ENCODE measurements at regions not wholly inside any gene's neighbourhood (a gene's known extent, or its start where the extent isn't known, plus 50 kb on each side); places are given as distances from the start of the nearest gene placed in this dataset.

GRCh38 chr4:110793890-110794554, 171.1 kb upstream of the PITX2 start:
- peaks cover 10% of the 10 kb centered on the region for H3K4me1 ChIP-seq (ENCODE audit: insufficient read depth, low read length)
- H2AFZ ChIP-seq (ENCODE audit: low read length) = no peak overlapping the region
- H3K27ac ChIP-seq (ENCODE audit: low read depth, low read length) = no peak overlapping the region
- no peaks in the 10 kb centered on the region for H3K79me2 ChIP-seq (ENCODE audit: insufficient read depth, low read length)
- H3K4me2 ChIP-seq (ENCODE audit: insufficient read depth, low read length) = no peak overlapping the region
- DNase-seq (ENCODE audit: insufficient read length, low spot score, missing footprints) = no peak
- H3K36me3 ChIP-seq (ENCODE audit: insufficient read depth, low read length) = no peaks in the 10 kb centered on the region
- no peaks in the 10 kb centered on the region for H4K20me1 ChIP-seq (ENCODE audit: insufficient read depth, low read length)
- no peak for TF ChIP-seq CTCF (IDR thresholded peaks at IDR 0.05; ENCODE audit: extremely low read depth, low read depth, low read length)
- no peaks in the 10 kb centered on the region for H3K9me3 ChIP-seq (ENCODE audit: low read depth, low read length)
- H3K27me3 ChIP-seq (ENCODE audit: insufficient read depth, low read length) = peaks cover 6% of the 10 kb centered on the region
- no peak overlapping the region for H3K4me3 ChIP-seq (ENCODE audit: insufficient read depth, low read length)

GRCh38 chr4:110795971-110796370, 173.1 kb upstream of the PITX2 start:
- Histone ChIP-seq H3K4me2 (ENCODE audit: insufficient read depth, low read length) (no peak overlapping the region), H3K4me1 (ENCODE audit: insufficient read depth, low read length) (peaks cover 10% of the 10 kb centered on the region), H4K20me1 (ENCODE audit: insufficient read depth, low read length) (no peaks in the 10 kb centered on the region), H3K27ac (ENCODE audit: low read depth, low read length) (no peak overlapping the region), H2AFZ (ENCODE audit: low read length) (no peak overlapping the region), H3K36me3 (ENCODE audit: insufficient read depth, low read length) (no peaks in the 10 kb centered on the region), H3K4me3 (ENCODE audit: insufficient read depth, low read length) (no peak overlapping the region), H3K9me3 (ENCODE audit: low read depth, low read length) (no peaks in the 10 kb centered on the region), H3K79me2 (ENCODE audit: insufficient read depth, low read length) (no peaks in the 10 kb centered on the region), H3K27me3 (ENCODE audit: insufficient read depth, low read length) (peaks cover 20% of the 10 kb centered on the region)
- no peak for DNase-seq (ENCODE audit: insufficient read length, low spot score, missing footprints)
- no peak for TF ChIP-seq CTCF (IDR thresholded peaks at IDR 0.05; ENCODE audit: extremely low read depth, low read depth, low read length)

GRCh38 chr4:110797486-110797885, 174.6 kb upstream of the PITX2 start:
- Histone ChIP-seq H3K27ac (ENCODE audit: low read depth, low read length) (no peak overlapping the region), H3K4me3 (ENCODE audit: insufficient read depth, low read length) (no peak overlapping the region), H2AFZ (ENCODE audit: low read length) (no peak overlapping the region), H3K36me3 (ENCODE audit: insufficient read depth, low read length) (no peaks in the 10 kb centered on the region), H3K9me3 (ENCODE audit: low read depth, low read length) (no peaks in the 10 kb centered on the region), H4K20me1 (ENCODE audit: insufficient read depth, low read length) (no peaks in the 10 kb centered on the region), H3K79me2 (ENCODE audit: insufficient read depth, low read length) (no peaks in the 10 kb centered on the region), H3K27me3 (ENCODE audit: insufficient read depth, low read length) (peaks cover 22% of the 10 kb centered on the region), H3K4me1 (ENCODE audit: insufficient read depth, low read length) (peaks cover 10% of the 10 kb centered on the region), H3K4me2 (ENCODE audit: insufficient read depth, low read length) (no peak overlapping the region)
- DNase-seq (ENCODE audit: insufficient read length, low spot score, missing footprints) = no peak
- no peak for TF ChIP-seq CTCF (IDR thresholded peaks at IDR 0.05; ENCODE audit: extremely low read depth, low read depth, low read length)

GRCh38 chr4:110798687-110799086, 175.8 kb upstream of the PITX2 start:
- Histone ChIP-seq H2AFZ (ENCODE audit: low read length) (no peak overlapping the region), H3K9me3 (ENCODE audit: low read depth, low read length) (no peaks in the 10 kb centered on the region), H3K27me3 (ENCODE audit: insufficient read depth, low read length) (peaks cover 22% of the 10 kb centered on the region), H3K4me2 (ENCODE audit: insufficient read depth, low read length) (no peak overlapping the region), H3K4me3 (ENCODE audit: insufficient read depth, low read length) (no peak overlapping the region), H3K27ac (ENCODE audit: low read depth, low read length) (no peak overlapping the region), H3K79me2 (ENCODE audit: insufficient read depth, low read length) (no peaks in the 10 kb centered on the region), H4K20me1 (ENCODE audit: insufficient read depth, low read length) (no peaks in the 10 kb centered on the region), H3K4me1 (ENCODE audit: insufficient read depth, low read length) (peaks cover 2% of the 10 kb centered on the region), H3K36me3 (ENCODE audit: insufficient read depth, low read length) (no peaks in the 10 kb centered on the region)
- DNase-seq (ENCODE audit: insufficient read length, low spot score, missing footprints) = no peak
- no peak for TF ChIP-seq CTCF (IDR thresholded peaks at IDR 0.05; ENCODE audit: extremely low read depth, low read depth, low read length)

All from osteoblast (primary cell).